Mammary epithelial cell (primary cell): ENCODE measurements at regions not wholly inside any gene's neighbourhood (a gene's known extent, or its start where the extent isn't known, plus 50 kb on each side); places are given as distances from the start of the nearest gene placed in this dataset.

Source experiments
- CTCF ChIP-seq, 2 donors: IDR thresholded peaks in 1 of 2; conservative IDR thresholded peaks in 1 of 2; 2 replicates each; pipeline ENCODE4 v1.5.1; 2011 to 2012; ENCODE audit warnings: inconsistent platforms in 2 of 2, low read length in 2 of 2, mild to moderate bottlenecking in 2 of 2, control low read depth in 1 of 2, low read depth in 1 of 2; ENCODE audit not compliant: insufficient read depth in 1 of 2; ENCODE audit errors: extremely low read depth in 1 of 2
- EZH2 ChIP-seq: IDR thresholded peaks from 2 replicates; pipeline ENCODE4 v1.6.1; 2012; ENCODE audit warnings: low read length, inconsistent platforms, borderline replicate concordance

GRCh38 chr7:30223896-30224295 is 60.5 kb upstream of the ZNRF2 start:
- TF ChIP-seq CTCF (conservative IDR thresholded peaks at IDR 0.05 in 1 of 2, IDR thresholded peaks at IDR 0.05 in 1 of 2; ENCODE audit: extremely low read depth in 1 of 2, insufficient read depth in 1 of 2, low read depth in 1 of 2, low read length in 2 of 2) (no peak), EZH2 (no peak)
